NCI-H1930 (cell line): ENCODE measurements at regions not wholly inside any gene's neighbourhood (a gene's known extent, or its start where the extent isn't known, plus 50 kb on each side); places are given as distances from the start of the nearest gene placed in this dataset.

Source experiments
- DNase-seq, 2 experiments: peaks; one replicate each; lab custom pipeline; 2025; lab: John Stamatoyannopoulos, UW

- no peak for DNase-seq
Measured at GRCh38 chr2:195606179-195606578, 50.8 kb upstream of the SLC39A10 start.

- DNase-seq = no peak
Measured at GRCh38 chr2:195604706-195605105, 52.3 kb upstream of the SLC39A10 start.

GRCh38 chr2:195603998-195604397 lies 53.0 kb upstream of the SLC39A10 start:
- DNase-seq = no peak

- DNase-seq = no peak
Measured at GRCh38 chr2:195603408-195603807, 53.6 kb upstream of the SLC39A10 start.

- DNase-seq = no peak
Measured at GRCh38 chr2:195602687-195603086, 54.3 kb upstream of the SLC39A10 start.

- DNase-seq = no peak
Measured at GRCh38 chr2:195601361-195601760, 55.7 kb upstream of the SLC39A10 start.

GRCh38 chr2:195600778-195601177 lies 56.2 kb upstream of the SLC39A10 start:
- no peak for DNase-seq

- no peak for DNase-seq
Measured at GRCh38 chr2:195596840-195597239, 60.2 kb upstream of the SLC39A10 start.

- DNase-seq = no peak
Measured at GRCh38 chr2:195595825-195596224, 61.2 kb upstream of the SLC39A10 start.

GRCh38 chr2:195594919-195595694 lies 61.9 kb upstream of the SLC39A10 start:
- DNase-seq = no peak

- no peak for DNase-seq
Measured at GRCh38 chr2:195594248-195594647, 62.8 kb upstream of the SLC39A10 start.

GRCh38 chr2:195592105-195592504 lies 64.9 kb upstream of the SLC39A10 start:
- no peak for DNase-seq

- DNase-seq = no peak
Measured at GRCh38 chr2:195590861-195591205, 66.2 kb upstream of the SLC39A10 start.

GRCh38 chr2:195590199-195590860 lies 66.7 kb upstream of the SLC39A10 start:
- no peak for DNase-seq

- no peak for DNase-seq
Measured at GRCh38 chr2:195587966-195588365, 69.1 kb upstream of the SLC39A10 start.

GRCh38 chr2:195586062-195586714 lies 70.8 kb upstream of the SLC39A10 start:
- no peak for DNase-seq

GRCh38 chr2:195582188-195582587 lies 74.8 kb upstream of the SLC39A10 start:
- no peak for DNase-seq

- no peak for DNase-seq
Measured at GRCh38 chr2:195579776-195580555, 77.1 kb upstream of the SLC39A10 start.

GRCh38 chr2:195575879-195576401 lies 81.1 kb upstream of the SLC39A10 start:
- DNase-seq = no peak

GRCh38 chr2:195575016-195575415 lies 82.0 kb upstream of the SLC39A10 start:
- DNase-seq = no peak

GRCh38 chr2:195574312-195574711 lies 82.7 kb upstream of the SLC39A10 start:
- no peak for DNase-seq
